ENCODE measurements at regions not wholly inside any gene's neighbourhood (a gene's known extent, or its start where the extent isn't known, plus 50 kb on each side); places are given as distances from the start of the nearest gene placed in this dataset.

GRCh38 chr2:236873636-236874035 is 212.1 kb upstream of the COPS8 start:
- TF ChIP-seq MXI1 (conservative IDR thresholded peaks at IDR 0.05; ENCODE audit: poor library complexity, severe bottlenecking) (no peak), CTCF (IDR thresholded peaks at IDR 0.05; ENCODE audit: poor library complexity, severe bottlenecking) (no peak), EZH2 (IDR thresholded peaks at IDR 0.05; ENCODE audit: borderline replicate concordance, insufficient read depth, low read length, poor library complexity, severe bottlenecking) (no peak), RAD21 (conservative IDR thresholded peaks at IDR 0.05) (no peak), TAF1 (IDR thresholded peaks at IDR 0.05; ENCODE audit: low read depth) (no peak), REST (IDR thresholded peaks at IDR 0.05; ENCODE audit: borderline replicate concordance) (no peak), POLR2AphosphoS5 (IDR thresholded peaks at IDR 0.05) (no peak), SMC3 (conservative IDR thresholded peaks at IDR 0.05; ENCODE audit: poor library complexity) (no peak), EP300 (conservative IDR thresholded peaks at IDR 0.05; ENCODE audit: poor library complexity, severe bottlenecking) (no peak)

Data from neural cell (in vitro differentiated cells).